Activated T-helper 2 cell treated with anti-CD3 and anti-CD28 coated beads, Interferon-gamma antibody, Interleukin-2, Interleukin-4, amounts not matched to agents 10 μg/mL and 5 μg/mL and 100 μg/mL, durations not matched to agents 14 hours and 24 hours and 36 hours (primary cell): ENCODE measurements at regions not wholly inside any gene's neighbourhood (a gene's known extent, or its start where the extent isn't known, plus 50 kb on each side); places are given as distances from the start of the nearest gene placed in this dataset.
"Not testable (repeated sequence)": the region's sequence is repeated elsewhere in the genome, so short reads cannot be mapped to it uniquely, and the experiment has no call there.

Source experiments
- DNase-seq: peaks from one replicate; pipeline ENCODE4 v3.0.0; 2021; ENCODE audit warnings: low spot score
- H3K27ac Mint-ChIP-seq: one replicate; pipeline ENCODE4 v1.8.0; 2021; ENCODE audit warnings: mixed read lengths
- H3K27me3 Mint-ChIP-seq: one replicate; pipeline ENCODE4 v1.8.0; 2021; ENCODE audit warnings: low read depth, mixed read lengths
- H3K36me3 Mint-ChIP-seq: one replicate; pipeline ENCODE4 v1.8.0; 2021; ENCODE audit warnings: low read depth, mixed read lengths
- H3K4me1 Mint-ChIP-seq: one replicate; pipeline ENCODE4 v1.8.0; 2021; ENCODE audit warnings: low read depth, mixed read lengths
- H3K4me3 Mint-ChIP-seq: one replicate; pipeline ENCODE4 v1.8.0; 2021; ENCODE audit warnings: low read depth, mild to moderate bottlenecking, moderate library complexity, mixed read lengths
- H3K9me3 Mint-ChIP-seq: one replicate; pipeline ENCODE4 v1.8.0; 2021; ENCODE audit warnings: mixed read lengths
- intact Hi-C: fragments of 100-400 bp; cut with micrococcal nuclease; formaldehyde crosslinking; loops from one replicate; pipeline ENCODE4 v1.15.1; 2023

- Mint-ChIP-seq H3K27ac (no peak overlapping the region), H3K36me3 (no peaks in the 10 kb centered on the region), H3K9me3 (no peaks in the 10 kb centered on the region), H3K4me1 (no peaks in the 10 kb centered on the region), H3K4me3 (no peak overlapping the region), H3K27me3 (no peaks in the 10 kb centered on the region)
- intact Hi-C loops, result no loop called here
- no peak for DNase-seq
Measured at GRCh38 chr2:188678882-188679281, 295.3 kb upstream of the COL3A1 start.

GRCh38 chr2:188682838-188683237 lies 291.3 kb upstream of the COL3A1 start:
- no peak for DNase-seq
- intact Hi-C loops, result no loop called here
- Mint-ChIP-seq H3K27me3 (no peaks in the 10 kb centered on the region), H3K9me3 (no peaks in the 10 kb centered on the region), H3K4me3 (no peak overlapping the region), H3K36me3 (no peaks in the 10 kb centered on the region), H3K4me1 (no peaks in the 10 kb centered on the region), H3K27ac (no peak overlapping the region)

GRCh38 chr2:188684795-188685194 lies 289.4 kb upstream of the COL3A1 start:
- Mint-ChIP-seq H3K27me3 (no peaks in the 10 kb centered on the region), H3K4me3 (no peak overlapping the region), H3K4me1 (no peaks in the 10 kb centered on the region), H3K27ac (no peak overlapping the region), H3K36me3 (no peaks in the 10 kb centered on the region), H3K9me3 (no peaks in the 10 kb centered on the region)
- no peak for DNase-seq
- intact Hi-C loops, result no loop called here

- Mint-ChIP-seq H3K27me3 (no peaks in the 10 kb centered on the region), H3K9me3 (no peaks in the 10 kb centered on the region), H3K36me3 (no peaks in the 10 kb centered on the region), H3K4me3 (no peak overlapping the region), H3K27ac (no peak overlapping the region), H3K4me1 (no peaks in the 10 kb centered on the region)
- intact Hi-C loops, result no loop called here
- DNase-seq, result no peak
Measured at GRCh38 chr2:188693111-188693510, 281.1 kb upstream of the COL3A1 start.

GRCh38 chr2:188693771-188694170 lies 280.4 kb upstream of the COL3A1 start:
- no peak for DNase-seq
- Mint-ChIP-seq H3K4me3 (no peak overlapping the region), H3K27ac (no peak overlapping the region), H3K27me3 (no peaks in the 10 kb centered on the region), H3K9me3 (no peaks in the 10 kb centered on the region), H3K36me3 (no peaks in the 10 kb centered on the region), H3K4me1 (no peaks in the 10 kb centered on the region)
- intact Hi-C loops, result no loop called here

- no peak for DNase-seq
- Mint-ChIP-seq H3K27me3 (no peaks in the 10 kb centered on the region), H3K27ac (no peak overlapping the region), H3K36me3 (no peaks in the 10 kb centered on the region), H3K4me1 (no peaks in the 10 kb centered on the region), H3K9me3 (no peaks in the 10 kb centered on the region), H3K4me3 (no peak overlapping the region)
- intact Hi-C loops, result no loop called here
Measured at GRCh38 chr2:188695953-188696352, 278.2 kb upstream of the COL3A1 start.

GRCh38 chr2:188698151-188698550 lies 276.0 kb upstream of the COL3A1 start:
- H3K4me1 Mint-ChIP-seq, H3K27me3 Mint-ChIP-seq, H3K36me3 Mint-ChIP-seq, H3K27ac Mint-ChIP-seq, DNase-seq, H3K9me3 Mint-ChIP-seq, H3K4me3 Mint-ChIP-seq, intact Hi-C loops: not testable (repeated sequence)

- no peaks in the 10 kb centered on the region for H3K9me3 Mint-ChIP-seq
- H3K27me3 Mint-ChIP-seq, result no peaks in the 10 kb centered on the region
- H3K27ac Mint-ChIP-seq, result no peak overlapping the region
- H3K4me1 Mint-ChIP-seq, result no peaks in the 10 kb centered on the region
- intact Hi-C loops, result no loop called here
- H3K36me3 Mint-ChIP-seq, result no peaks in the 10 kb centered on the region
- no peak overlapping the region for H3K4me3 Mint-ChIP-seq
- DNase-seq, result no peak
Measured at GRCh38 chr2:188701836-188702235, 272.3 kb upstream of the COL3A1 start.

GRCh38 chr2:188705191-188705590 lies 269.0 kb upstream of the COL3A1 start:
- H3K27ac Mint-ChIP-seq, result no peak overlapping the region
- H3K4me1 Mint-ChIP-seq, result no peaks in the 10 kb centered on the region
- no peak overlapping the region for H3K4me3 Mint-ChIP-seq
- no peaks in the 10 kb centered on the region for H3K27me3 Mint-ChIP-seq
- no peaks in the 10 kb centered on the region for H3K36me3 Mint-ChIP-seq
- no peak for DNase-seq
- H3K9me3 Mint-ChIP-seq, result peaks cover 3% of the 10 kb centered on the region
- intact Hi-C loops, result no loop called here

- H3K9me3 Mint-ChIP-seq, result peaks cover 8% of the 10 kb centered on the region
- DNase-seq, result no peak
- intact Hi-C loops, result no loop called here
- H3K4me3 Mint-ChIP-seq, result no peak overlapping the region
- no peaks in the 10 kb centered on the region for H3K36me3 Mint-ChIP-seq
- H3K4me1 Mint-ChIP-seq, result no peaks in the 10 kb centered on the region
- no peaks in the 10 kb centered on the region for H3K27me3 Mint-ChIP-seq
- H3K27ac Mint-ChIP-seq, result no peak overlapping the region
Measured at GRCh38 chr2:188713961-188714360, 260.2 kb upstream of the COL3A1 start.

- no peaks in the 10 kb centered on the region for H3K27me3 Mint-ChIP-seq
- no peak overlapping the region for H3K4me3 Mint-ChIP-seq
- H3K27ac Mint-ChIP-seq, result no peak overlapping the region
- DNase-seq, result no peak
- peaks cover 4% of the 10 kb centered on the region for H3K9me3 Mint-ChIP-seq
- H3K4me1 Mint-ChIP-seq, result no peaks in the 10 kb centered on the region
- intact Hi-C loops, result no loop called here
- H3K36me3 Mint-ChIP-seq, result no peaks in the 10 kb centered on the region
Measured at GRCh38 chr2:188720811-188721605, 253.2 kb upstream of the COL3A1 start.

- Mint-ChIP-seq H3K27me3 (no peaks in the 10 kb centered on the region), H3K36me3 (no peaks in the 10 kb centered on the region), H3K27ac (no peak overlapping the region), H3K9me3 (peaks cover 1% of the 10 kb centered on the region), H3K4me1 (no peaks in the 10 kb centered on the region), H3K4me3 (no peak overlapping the region)
- no peak for DNase-seq
- intact Hi-C loops, result no loop called here
Measured at GRCh38 chr2:188721784-188722183, 252.4 kb upstream of the COL3A1 start.

GRCh38 chr2:188725746-188726360 lies 248.3 kb upstream of the COL3A1 start:
- DNase-seq, result no peak
- H3K9me3 Mint-ChIP-seq, result no peaks in the 10 kb centered on the region
- H3K27me3 Mint-ChIP-seq, result no peaks in the 10 kb centered on the region
- no peaks in the 10 kb centered on the region for H3K4me1 Mint-ChIP-seq
- intact Hi-C loops, result no loop called here
- H3K4me3 Mint-ChIP-seq, result no peak overlapping the region
- H3K36me3 Mint-ChIP-seq, result no peaks in the 10 kb centered on the region
- H3K27ac Mint-ChIP-seq, result no peak overlapping the region
